Fibroblast of villous mesenchyme (primary cell): ENCODE measurements at regions not wholly inside any gene's neighbourhood (a gene's known extent, or its start where the extent isn't known, plus 50 kb on each side); places are given as distances from the start of the nearest gene placed in this dataset.

Experiments used
- DNase-seq: peaks from one replicate; pipeline ENCODE4 v3.0.0-alpha.2; 2010; ENCODE audit warnings: low read depth
- H3K4me3 ChIP-seq: 2 replicates; pipeline ENCODE4 v1.5.1; 2011; ENCODE audit warnings: low read depth, mild to moderate bottlenecking, low read length
- CTCF ChIP-seq: IDR thresholded peaks from 2 replicates; pipeline ENCODE4 v1.5.1; 2012; ENCODE audit warnings: low read depth, mild to moderate bottlenecking, low read length; ENCODE audit not compliant: insufficient read depth

- H3K4me3 ChIP-seq = no peak overlapping the region
- no peak for DNase-seq
- TF ChIP-seq CTCF = no peak
These were observed 405.0 kb downstream of the ADRA2A start for GRCh38 chr10:111481866-111482265.

- no peak overlapping the region for H3K4me3 ChIP-seq
- TF ChIP-seq CTCF = no peak
- no peak for DNase-seq
These were observed 405.9 kb downstream of the ADRA2A start for GRCh38 chr10:111482621-111483216.

- H3K4me3 ChIP-seq = no peak overlapping the region
- no peak for TF ChIP-seq CTCF
- DNase-seq = no peak
These were observed 408.9 kb downstream of the ADRA2A start for GRCh38 chr10:111485767-111486166.

- TF ChIP-seq CTCF = no peak
These were observed 409.5 kb downstream of the ADRA2A start for GRCh38 chr10:111486346-111486745.

GRCh38 chr10:111488668-111489067, 411.8 kb downstream of the ADRA2A start:
- no peak for DNase-seq
- no peak overlapping the region for H3K4me3 ChIP-seq
- TF ChIP-seq CTCF = no peak

More at GRCh38 chr10:111486346-111486745, 409.5 kb downstream of the ADRA2A start:
- no peak overlapping the region for H3K4me3 ChIP-seq
- DNase-seq = no peak

- DNase-seq = no peak
- no peak for TF ChIP-seq CTCF
- H3K4me3 ChIP-seq = no peak overlapping the region
These were observed 414.3 kb downstream of the ADRA2A start for GRCh38 chr10:111491154-111491553.

GRCh38 chr10:111493024-111493625, 416.3 kb downstream of the ADRA2A start:
- no peak overlapping the region for H3K4me3 ChIP-seq
- DNase-seq = no peak
- no peak for TF ChIP-seq CTCF
